Heart left ventricle (tissue), 16 donors: ENCODE measurements at regions not wholly inside any gene's neighbourhood (a gene's known extent, or its start where the extent isn't known, plus 50 kb on each side); places are given as distances from the start of the nearest gene placed in this dataset.
A peak's percentile ranks its signal among the peaks of the same experiment; 100 is the strongest.

Experiments
- ATAC-seq, 4 donors: fragments of 200-7000 bp; cut with Tn5 transposase; one replicate each; pipeline ENCODE4 v1.9.1; 2020 to 2022; ENCODE audit warnings: moderate library complexity in 4 of 4, mild to moderate bottlenecking in 3 of 4, moderate number of reproducible peaks in 1 of 4
- DNase-seq, 5 donors: peaks; one replicate each; pipeline ENCODE4 v3.0.0-alpha.2; 2020
- H3K27ac ChIP-seq, 12 donors: fragments of 200-600 bp; sonication (generic) in 4 of 12; one replicate each; pipeline versions ENCODE4 v1.5.0 to v1.8.0; 2016 to 2022; ENCODE audit warnings: mild to moderate bottlenecking in 2 of 12
- H3K27me3 ChIP-seq, 9 donors: fragments of 200-600 bp; sonication (generic) in 2 of 9; one replicate each; pipeline versions ENCODE4 v1.5.1 to v1.8.0; 2016 to 2022; ENCODE audit warnings: mild to moderate bottlenecking in 3 of 9
- H3K36me3 ChIP-seq, 9 donors: fragments of 200-600 bp; sonication (generic) in 2 of 9; one replicate each; pipeline versions ENCODE4 v1.5.0 to v1.8.0; 2018 to 2022; ENCODE audit warnings: mild to moderate bottlenecking in 2 of 9
- H3K4me1 ChIP-seq, 12 donors: fragments of 200-600 bp; sonication (generic) in 4 of 12; one replicate each; pipeline versions ENCODE4 v1.5.0 to v1.8.0; 2016 to 2022; ENCODE audit warnings: mild to moderate bottlenecking in 3 of 12
- H3K4me3 ChIP-seq, 12 donors: fragments of 200-600 bp; sonication (generic) in 4 of 12; one replicate each; pipeline versions ENCODE4 v1.5.0 to v1.8.0; 2017 to 2022; ENCODE audit warnings: mild to moderate bottlenecking in 9 of 12, moderate library complexity in 4 of 12
- H3K9me3 ChIP-seq, 12 donors: fragments of 200-600 bp; sonication (generic) in 4 of 12; one replicate each; pipeline versions ENCODE4 v1.5.0 to v1.8.0; 2016 to 2022; ENCODE audit warnings: mild to moderate bottlenecking in 1 of 12
- POLR2A ChIP-seq, 2 donors: fragments of 450-650 bp; IDR thresholded peaks; one replicate each; pipeline ENCODE4 v1.6.1; 2017; ENCODE audit warnings: antibody characterized with exemption in 2 of 2, mild to moderate bottlenecking in 2 of 2, moderate library complexity in 2 of 2
- WGBS, 4 donors: extraction: QIAGEN DNeasy Blood & Tissue Kit in 2 of 4; methylation state at CpG; one replicate each; pipeline versions ENCODE4 v1.1.5 to v1.1.7; 2013 to 2018; 5-methylcytosine and 5-hydroxymethylcytosine counted together
- intact Hi-C, 10 donors: fragments of 100-400 bp; cut with DNase I; formaldehyde crosslinking; loops; one replicate each; pipeline versions ENCODE4 v1.11.1 to v1.14.2; 2022
- TF ChIP-seq, protein P1 (sequence below), 12 donors: fragments of 200-600 bp; sonication (generic) in 4 of 12; IDR thresholded peaks; one replicate each; pipeline versions ENCODE4 v1.5.0 to v1.8.0; 2018 to 2022; ENCODE audit warnings: antibody characterized with exemption in 12 of 12, mild to moderate bottlenecking in 5 of 12
- donor health status: ischemic (EF 13 %, LVEDD 7.1; RV severe dilation, severe dysfunction).
- donor health status: healthy with polysubstance abuse.
- donor health status: DM: no; HTN: yes; CAD: no.
- donor health status: DM: no; HTN: no; CAD: no.
- donor health status: ischemic (EF 25% LVEDD 6.9; RV normal size, moderate dysfunction).
- donor health status: ischemic (EF 25% LVEDD 5.7; RV mildly dilated, moderate dysfunction).
- donor health status: healthy.
- donor health status: DM: yes; HTN: yes; CAD: no.
- donor health status: ischemic (EF 35%, LVEDD 5.7; RV mildly dilated, moderate dysfunction).
- donor health status: nonischemic (EF 11% LVEDD 7.7; RV severe dilation, severe dysfunction).
- donor health status: DM: yes; HTN: yes; CAD: no.
- donor health status: PGD.
- donor health status: ischemic (EF 29% LVEDD 5.4; RV normal size, mild dysfunction).
- donor health status: nonischemic (EF 23%, LVEDD 6.1; RV moderate dilation, normal function).

DNA sequence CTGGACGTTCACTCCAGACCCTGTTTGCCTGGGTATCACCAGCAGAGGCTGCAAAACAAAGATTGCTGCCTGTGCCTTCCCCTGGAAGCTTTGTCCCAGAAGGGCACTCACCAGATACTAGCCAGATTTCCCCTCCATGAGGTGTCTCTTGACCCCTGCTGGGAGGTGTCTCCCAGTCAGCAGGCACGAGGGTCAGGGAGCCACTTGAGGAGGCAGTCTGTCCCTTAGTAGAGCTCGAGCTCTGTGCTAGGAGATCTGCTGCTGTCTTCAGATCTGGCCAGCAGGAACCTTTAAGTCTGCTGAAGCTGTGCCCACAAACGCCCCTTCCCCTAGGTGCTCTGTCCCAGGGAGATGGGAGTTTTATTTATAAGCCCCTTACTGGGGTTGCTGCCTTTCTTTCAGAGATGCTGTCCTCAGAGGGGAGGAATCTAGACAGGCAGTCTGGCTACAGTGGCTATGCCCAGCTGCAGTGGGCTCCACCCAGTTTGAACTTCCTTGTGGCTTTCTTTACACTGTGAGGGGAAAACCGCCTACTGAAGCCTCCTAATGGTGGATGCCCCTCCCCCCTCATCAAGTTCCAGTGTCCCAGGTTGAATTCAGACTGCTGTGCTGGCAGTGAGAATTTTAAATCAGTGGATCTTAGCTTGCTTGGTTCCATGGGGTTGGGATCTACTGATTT, 253.9 kb downstream of the SPATA31D1 start:
- peaks cover 0 to 6% (median 0%) of the 10 kb centered on the region in 12 donors for H3K4me1 ChIP-seq
- ATAC-seq: no peak
- H3K27me3 ChIP-seq: no peaks in the 10 kb centered on the region
- H3K27ac ChIP-seq: no peak overlapping the region
- H3K4me3 ChIP-seq: no peak overlapping the region
- intact Hi-C loops: no loop called here
- WGBS, 4 donors: 63 to 65% (median 63%) methylated on average over 4 to 5 of the region's 5 CpGs
- no peaks in the 10 kb centered on the region for H3K36me3 ChIP-seq
- DNase-seq: no peak
- no peak for TF ChIP-seq POLR2A (IDR thresholded peaks at IDR 0.05)
- H3K9me3 ChIP-seq: peaks cover 0 to 47% (median 9%) of the 10 kb centered on the region in 12 donors

DNA sequence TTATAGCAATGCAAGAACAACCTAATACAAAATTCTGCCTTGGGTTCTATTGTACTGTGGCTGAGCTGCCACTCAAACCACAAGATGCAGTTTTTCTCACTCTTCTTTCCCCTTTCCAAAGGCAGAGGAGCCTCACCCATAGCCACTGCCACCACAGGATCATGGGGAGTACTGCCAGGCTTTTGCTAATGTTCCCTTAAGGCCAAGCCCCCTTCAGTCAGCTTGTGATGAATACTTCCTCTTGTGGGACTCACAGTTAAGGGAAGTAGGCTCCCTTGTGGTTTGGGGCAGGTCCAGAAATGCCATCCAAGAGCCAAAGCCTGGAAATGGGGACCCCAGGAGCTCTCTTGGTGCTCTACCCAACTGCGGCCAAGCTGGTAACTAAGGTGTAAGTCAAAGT, 258.7 kb downstream of the SPATA31D1 start:
- peak in 2 of 4 donors; percentile 42 to 73 for ATAC-seq

DNA sequence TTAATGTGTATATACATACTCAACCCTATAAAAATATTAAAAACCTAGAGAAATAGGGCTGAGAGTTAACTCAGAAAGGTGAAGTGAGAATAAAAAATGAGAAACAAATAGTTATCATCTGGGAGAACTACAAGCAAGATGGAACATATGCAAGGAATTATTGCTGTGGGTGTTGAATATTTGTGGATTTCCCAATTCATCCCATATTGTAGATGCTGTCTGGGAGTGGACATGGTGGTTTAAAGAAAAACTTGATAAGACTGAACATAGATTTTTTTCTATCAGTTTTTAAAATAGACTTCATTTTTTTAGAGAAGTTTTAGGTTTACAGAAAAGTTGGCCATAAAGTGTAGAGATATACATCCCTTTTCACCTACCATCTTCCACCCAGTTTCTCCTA, 263.5 kb downstream of the SPATA31D1 start:
- H3K9me3 ChIP-seq: no peaks in the 10 kb centered on the region

More for the DNA sequence above, 258.7 kb downstream of the SPATA31D1 start:
- H3K36me3 ChIP-seq: no peaks in the 10 kb centered on the region
- peaks cover 0 to 6% (median 0%) of the 10 kb centered on the region in 12 donors for H3K4me1 ChIP-seq
- DNase-seq: peak in 1 of 5 donors; percentile 7
- H3K9me3 ChIP-seq: peaks cover 0 to 5% (median 0%) of the 10 kb centered on the region in 12 donors
- WGBS, 4 donors: 71 to 95% (median 82%) methylated on average over 1 of the region's 1 CpG
- H3K27me3 ChIP-seq: no peaks in the 10 kb centered on the region
- intact Hi-C loops: no loop called here
- TF ChIP-seq, protein P1, sequence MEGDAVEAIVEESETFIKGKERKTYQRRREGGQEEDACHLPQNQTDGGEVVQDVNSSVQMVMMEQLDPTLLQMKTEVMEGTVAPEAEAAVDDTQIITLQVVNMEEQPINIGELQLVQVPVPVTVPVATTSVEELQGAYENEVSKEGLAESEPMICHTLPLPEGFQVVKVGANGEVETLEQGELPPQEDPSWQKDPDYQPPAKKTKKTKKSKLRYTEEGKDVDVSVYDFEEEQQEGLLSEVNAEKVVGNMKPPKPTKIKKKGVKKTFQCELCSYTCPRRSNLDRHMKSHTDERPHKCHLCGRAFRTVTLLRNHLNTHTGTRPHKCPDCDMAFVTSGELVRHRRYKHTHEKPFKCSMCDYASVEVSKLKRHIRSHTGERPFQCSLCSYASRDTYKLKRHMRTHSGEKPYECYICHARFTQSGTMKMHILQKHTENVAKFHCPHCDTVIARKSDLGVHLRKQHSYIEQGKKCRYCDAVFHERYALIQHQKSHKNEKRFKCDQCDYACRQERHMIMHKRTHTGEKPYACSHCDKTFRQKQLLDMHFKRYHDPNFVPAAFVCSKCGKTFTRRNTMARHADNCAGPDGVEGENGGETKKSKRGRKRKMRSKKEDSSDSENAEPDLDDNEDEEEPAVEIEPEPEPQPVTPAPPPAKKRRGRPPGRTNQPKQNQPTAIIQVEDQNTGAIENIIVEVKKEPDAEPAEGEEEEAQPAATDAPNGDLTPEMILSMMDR (IDR thresholded peaks at IDR 0.05): peak in 1 of 12 donors; percentile 12
- no peak for TF ChIP-seq POLR2A (IDR thresholded peaks at IDR 0.05)
- H3K27ac ChIP-seq: no peak overlapping the region
- no peak overlapping the region for H3K4me3 ChIP-seq

GRCh38 chr9:82254646-82255367, 266.2 kb downstream of the SPATA31D1 start:
- TF ChIP-seq, protein P1 (IDR thresholded peaks at IDR 0.05): no peak
- TF ChIP-seq POLR2A (IDR thresholded peaks at IDR 0.05): no peak
- DNase-seq (no peak), ATAC-seq (no peak)
- no peaks in the 10 kb centered on the region for H3K9me3 ChIP-seq
- H3K27me3 ChIP-seq: no peaks in the 10 kb centered on the region
- intact Hi-C loops: no loop called here
- no peak overlapping the region for H3K4me3 ChIP-seq
- H3K27ac ChIP-seq: no peak overlapping the region
- H3K4me1 ChIP-seq: no peaks in the 10 kb centered on the region
- no peaks in the 10 kb centered on the region for H3K36me3 ChIP-seq
- 92 to 100% (median 98%) methylated on average over 1 of the region's 1 CpG for WGBS, 4 donors

More for the DNA sequence above, 263.5 kb downstream of the SPATA31D1 start:
- peaks cover 0 to 1% (median 0%) of the 10 kb centered on the region in 12 donors for H3K4me1 ChIP-seq
- H3K4me3 ChIP-seq: no peak overlapping the region
- intact Hi-C loops: no loop called here
- H3K27ac ChIP-seq: no peak overlapping the region
- TF ChIP-seq POLR2A (IDR thresholded peaks at IDR 0.05): no peak
- TF ChIP-seq, protein P1 (IDR thresholded peaks at IDR 0.05): no peak
- DNase-seq (no peak), ATAC-seq (no peak)
- no peaks in the 10 kb centered on the region for H3K27me3 ChIP-seq
- no peaks in the 10 kb centered on the region for H3K36me3 ChIP-seq
